ENCODE measurements at regions not wholly inside any gene's neighbourhood (a gene's known extent, or its start where the extent isn't known, plus 50 kb on each side); places are given as distances from the start of the nearest gene placed in this dataset.

DNA sequence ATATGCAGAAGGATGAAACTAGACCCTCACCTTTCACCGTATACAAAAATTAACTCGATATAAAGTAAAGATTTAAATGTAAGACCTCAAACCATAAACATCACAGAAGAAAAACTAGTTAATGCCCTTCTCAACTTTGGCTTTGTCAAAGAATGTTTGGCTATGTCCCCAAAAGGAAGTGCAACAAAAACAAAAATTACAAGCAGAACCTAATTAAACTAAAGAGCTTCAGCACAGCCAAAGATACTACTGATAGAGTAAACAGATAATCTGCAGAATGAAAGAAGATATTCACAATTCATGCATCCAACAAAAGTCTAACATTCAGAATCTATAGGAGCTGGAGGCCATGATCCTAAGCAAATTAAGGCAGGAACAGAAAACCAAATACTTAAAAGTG is 824.6 kb upstream of the NEGR1 start:
- no peaks in the 10 kb centered on the region for H3K27me3 Mint-ChIP-seq (ENCODE audit: low read depth, poor library complexity)
- DNase-seq = no peak
- no peaks in the 10 kb centered on the region for H3K36me3 Mint-ChIP-seq (ENCODE audit: low read depth)
- H3K9me3 Mint-ChIP-seq = peaks cover 10% of the 10 kb centered on the region
- no peak for TF ChIP-seq CTCF (IDR thresholded peaks at IDR 0.05)
- H3K27ac Mint-ChIP-seq = no peak overlapping the region
- H3K4me3 Mint-ChIP-seq = no peak overlapping the region
- no peaks in the 10 kb centered on the region for H3K4me1 Mint-ChIP-seq

GRCh38 chr1:73105755-73106154 is 823.4 kb upstream of the NEGR1 start:
- Mint-ChIP-seq H3K36me3 (ENCODE audit: low read depth) (no peaks in the 10 kb centered on the region), H3K27ac (no peak overlapping the region), H3K4me3 (no peak overlapping the region), H3K9me3 (peaks cover 10% of the 10 kb centered on the region), H3K4me1 (no peaks in the 10 kb centered on the region), H3K27me3 (ENCODE audit: low read depth, poor library complexity) (no peaks in the 10 kb centered on the region)
- DNase-seq = no peak
- TF ChIP-seq CTCF (IDR thresholded peaks at IDR 0.05) = no peak

- no peak overlapping the region for H3K27ac Mint-ChIP-seq
Observed at GRCh38 chr1:73104749-73105148, 822.4 kb upstream of the NEGR1 start.

DNA sequence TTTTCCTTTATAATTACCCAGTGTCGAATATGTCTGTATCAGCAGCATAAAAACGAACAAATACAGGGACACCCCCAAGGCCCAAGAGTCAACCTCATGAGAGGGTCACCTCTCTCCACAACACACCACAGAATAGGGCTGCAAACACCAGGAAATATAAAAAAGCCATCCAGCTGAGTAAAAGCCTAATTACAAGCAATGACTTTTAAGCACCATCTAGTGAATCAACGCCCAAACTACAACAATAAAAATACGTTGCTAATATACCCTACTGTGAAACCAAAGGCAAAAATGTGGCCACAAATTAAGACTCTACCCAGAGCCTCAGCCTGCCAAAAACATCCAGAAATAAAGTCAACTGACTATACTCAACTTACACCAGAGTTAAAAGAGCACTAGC is 817.9 kb upstream of the NEGR1 start:
- no peaks in the 10 kb centered on the region for H3K4me1 Mint-ChIP-seq
- H3K4me3 Mint-ChIP-seq = no peak overlapping the region
- H3K27ac Mint-ChIP-seq = no peak overlapping the region
- H3K9me3 Mint-ChIP-seq = peaks cover 3% of the 10 kb centered on the region
- TF ChIP-seq CTCF (IDR thresholded peaks at IDR 0.05) = no peak
- H3K36me3 Mint-ChIP-seq (ENCODE audit: low read depth) = no peaks in the 10 kb centered on the region
- DNase-seq = no peak
- H3K27me3 Mint-ChIP-seq (ENCODE audit: low read depth, poor library complexity) = no peaks in the 10 kb centered on the region

More at GRCh38 chr1:73104749-73105148, 822.4 kb upstream of the NEGR1 start:
- Mint-ChIP-seq H3K9me3 (peaks cover 10% of the 10 kb centered on the region), H3K4me1 (no peaks in the 10 kb centered on the region), H3K27me3 (ENCODE audit: low read depth, poor library complexity) (no peaks in the 10 kb centered on the region), H3K4me3 (no peak overlapping the region), H3K36me3 (ENCODE audit: low read depth) (no peaks in the 10 kb centered on the region)
- no peak for DNase-seq
- no peak for TF ChIP-seq CTCF (IDR thresholded peaks at IDR 0.05)

DNA sequence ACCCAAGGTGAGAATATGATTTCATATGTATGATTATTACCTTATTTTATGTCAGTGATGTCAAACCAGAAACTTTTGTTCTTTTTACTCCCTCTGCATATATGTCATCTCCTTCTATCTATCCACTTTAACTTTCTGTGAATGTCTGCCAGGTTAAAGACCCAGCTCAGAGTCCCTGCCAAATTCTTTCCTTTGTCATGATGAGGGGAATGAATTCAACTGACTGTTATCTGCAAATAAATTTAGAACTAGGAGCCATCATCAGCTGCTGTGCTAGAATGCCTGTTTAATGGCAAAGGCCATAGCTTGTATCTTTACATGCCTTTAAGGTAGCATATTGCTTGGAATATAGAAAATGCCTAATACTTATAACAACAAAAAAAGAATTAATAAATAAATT is 815.6 kb upstream of the NEGR1 start:
- DNase-seq = no peak
- Mint-ChIP-seq H3K36me3 (ENCODE audit: low read depth) (no peaks in the 10 kb centered on the region), H3K4me1 (no peaks in the 10 kb centered on the region), H3K27me3 (ENCODE audit: low read depth, poor library complexity) (no peaks in the 10 kb centered on the region), H3K27ac (no peak overlapping the region), H3K9me3 (no peaks in the 10 kb centered on the region), H3K4me3 (no peak overlapping the region)
- TF ChIP-seq CTCF (IDR thresholded peaks at IDR 0.05) = no peak

DNA sequence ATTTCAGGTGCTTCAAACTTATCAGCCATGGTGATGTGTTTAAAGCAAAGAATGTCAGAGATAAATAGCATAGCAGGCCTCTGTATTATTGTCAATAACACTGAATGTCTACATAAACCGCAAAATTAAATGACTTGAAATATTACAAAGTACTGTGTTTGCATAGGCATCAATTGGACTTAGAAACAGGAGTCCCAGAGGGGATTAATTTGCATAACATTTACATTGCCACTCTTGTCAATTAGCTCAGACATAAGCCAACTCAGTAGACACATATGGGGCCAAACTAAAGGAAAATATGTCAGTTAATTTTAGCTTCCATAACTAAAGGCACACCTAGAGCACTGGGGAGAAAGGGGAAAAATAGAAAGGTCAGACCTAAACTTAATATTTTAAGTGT is 814.5 kb upstream of the NEGR1 start:
- Mint-ChIP-seq H3K27ac (no peak overlapping the region), H3K9me3 (no peaks in the 10 kb centered on the region), H3K4me1 (no peaks in the 10 kb centered on the region), H3K36me3 (ENCODE audit: low read depth) (no peaks in the 10 kb centered on the region), H3K4me3 (no peak overlapping the region), H3K27me3 (ENCODE audit: low read depth, poor library complexity) (no peaks in the 10 kb centered on the region)
- no peak for DNase-seq
- no peak for TF ChIP-seq CTCF (IDR thresholded peaks at IDR 0.05)

Data from nephron progenitor cell (in vitro differentiated cells).